Stimulated activated CD4-positive, alpha-beta T cell treated with anti-CD3 and anti-CD28 coated beads, Interleukin-2, amount 100 ng/mL, for 4 hours (primary cell): ENCODE measurements at regions not wholly inside any gene's neighbourhood (a gene's known extent, or its start where the extent isn't known, plus 50 kb on each side); places are given as distances from the start of the nearest gene placed in this dataset.

Experiments used
- DNase-seq: peaks from one replicate; pipeline ENCODE4 v3.0.0-alpha.2; 2020; ENCODE audit warnings: low read depth

- no peak for DNase-seq
These were observed 139.8 kb upstream of the GSE1 start for GRCh38 chr16:85473323-85473722.

GRCh38 chr16:85473909-85474620, 139.1 kb upstream of the GSE1 start:
- DNase-seq, result no peak

DNA sequence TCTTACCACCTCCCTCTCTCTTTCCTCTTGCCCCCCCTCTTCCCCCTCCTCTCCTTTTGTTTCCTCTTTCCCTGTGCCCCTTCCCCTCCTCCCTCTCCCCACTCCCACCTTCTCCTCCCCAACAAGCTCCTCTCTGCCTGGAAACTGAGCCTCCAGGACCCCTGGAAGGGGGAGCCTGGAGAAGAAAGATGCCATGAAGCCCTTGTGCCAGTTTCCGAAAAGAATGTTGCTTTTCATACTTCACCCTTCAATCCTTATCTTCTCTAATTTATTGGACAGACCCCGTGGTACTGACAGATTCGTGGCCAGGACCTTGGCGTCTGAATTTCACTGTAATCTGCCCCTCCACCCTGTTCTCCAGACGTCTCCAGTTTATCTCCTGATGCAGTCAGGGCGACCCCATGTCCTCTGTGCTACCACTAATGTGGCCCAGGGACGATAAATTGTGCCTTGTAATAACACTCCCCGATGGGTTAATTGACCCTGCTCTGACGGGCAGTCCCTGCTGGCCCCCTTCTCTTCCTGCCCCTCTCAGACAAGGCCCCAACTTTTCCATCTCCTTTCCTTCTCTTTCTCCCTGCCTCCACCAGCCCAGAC, 138.4 kb upstream of the GSE1 start:
- DNase-seq, result no peak

DNA sequence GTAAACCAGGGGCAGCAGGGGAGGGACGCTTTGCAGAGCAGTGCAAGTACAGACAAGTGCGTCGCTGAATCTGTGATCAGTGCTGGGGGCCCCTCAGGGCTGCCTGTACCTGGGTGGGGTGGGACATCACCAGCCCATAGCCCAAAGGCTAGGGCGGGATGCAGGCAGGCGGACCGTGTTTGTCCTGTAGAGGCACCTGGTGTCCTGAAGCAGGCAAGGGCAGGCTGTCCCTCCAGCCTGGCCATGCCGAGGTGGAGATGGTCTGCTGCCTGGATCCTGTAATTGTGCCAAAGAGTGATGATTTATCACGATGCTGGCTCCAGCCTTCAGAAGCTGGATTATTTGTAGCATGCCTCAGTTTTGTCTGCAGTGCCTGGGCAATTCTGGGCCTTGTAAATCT, 137.9 kb upstream of the GSE1 start:
- DNase-seq, result no peak

DNA sequence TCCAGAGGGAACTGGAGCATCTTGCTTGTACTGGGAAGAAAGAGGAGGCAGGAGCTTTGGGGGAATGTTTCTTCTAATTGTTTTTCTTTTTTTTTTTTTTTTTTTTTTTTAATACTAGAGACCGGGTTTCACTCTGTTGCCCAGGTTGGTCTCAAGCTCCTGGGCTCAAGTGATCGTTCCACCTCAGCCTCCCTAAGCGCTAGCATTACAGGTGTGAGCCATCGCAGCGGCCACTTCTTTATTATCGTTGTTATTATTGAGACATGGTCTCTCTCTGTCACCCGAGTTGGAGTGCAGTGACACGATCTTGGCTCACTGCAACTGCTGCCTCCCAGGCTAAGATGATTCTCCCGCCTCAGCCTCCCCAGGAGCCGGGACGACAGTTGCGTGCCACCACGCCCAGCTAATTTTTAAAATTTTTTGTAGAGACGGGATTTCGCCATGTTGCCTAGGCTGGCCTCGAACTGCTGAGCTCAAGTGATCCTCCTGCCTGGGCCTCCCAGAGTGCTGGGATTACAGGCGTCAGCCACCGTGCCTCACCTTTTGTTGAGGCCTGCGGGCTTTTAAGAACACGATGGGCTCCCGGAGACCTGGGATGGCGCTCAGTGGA, 137.3 kb upstream of the GSE1 start:
- DNase-seq, result no peak

DNA sequence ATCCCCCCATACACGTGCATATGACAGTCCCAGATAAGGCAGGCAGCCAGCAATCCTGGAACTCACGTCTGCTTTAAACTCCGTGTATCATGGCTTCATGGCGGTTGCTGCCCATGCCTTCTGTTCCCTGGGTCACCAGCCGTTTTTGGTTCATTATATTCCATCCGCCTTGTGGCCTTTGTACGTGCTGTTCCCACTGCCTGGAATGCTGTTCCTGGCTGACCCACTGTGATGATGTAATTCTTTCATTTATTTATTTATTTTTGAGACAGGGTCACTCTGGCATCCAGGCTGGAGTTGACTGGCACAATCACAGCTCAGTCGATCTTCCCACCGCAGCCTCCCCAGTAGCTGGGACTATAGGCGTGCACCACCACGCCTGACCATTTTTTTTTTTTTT, 136.7 kb upstream of the GSE1 start:
- DNase-seq, result no peak

GRCh38 chr16:85477801-85478363, 135.2 kb upstream of the GSE1 start:
- DNase-seq, result no peak

GRCh38 chr16:85479972-85480726, 133.0 kb upstream of the GSE1 start:
- no peak for DNase-seq

- DNase-seq, result no peak
These were observed 132.4 kb upstream of the GSE1 start for GRCh38 chr16:85480727-85481101.

GRCh38 chr16:85481206-85481605, 131.9 kb upstream of the GSE1 start:
- DNase-seq, result no peak

GRCh38 chr16:85481738-85482137, 131.4 kb upstream of the GSE1 start:
- no peak for DNase-seq

DNA sequence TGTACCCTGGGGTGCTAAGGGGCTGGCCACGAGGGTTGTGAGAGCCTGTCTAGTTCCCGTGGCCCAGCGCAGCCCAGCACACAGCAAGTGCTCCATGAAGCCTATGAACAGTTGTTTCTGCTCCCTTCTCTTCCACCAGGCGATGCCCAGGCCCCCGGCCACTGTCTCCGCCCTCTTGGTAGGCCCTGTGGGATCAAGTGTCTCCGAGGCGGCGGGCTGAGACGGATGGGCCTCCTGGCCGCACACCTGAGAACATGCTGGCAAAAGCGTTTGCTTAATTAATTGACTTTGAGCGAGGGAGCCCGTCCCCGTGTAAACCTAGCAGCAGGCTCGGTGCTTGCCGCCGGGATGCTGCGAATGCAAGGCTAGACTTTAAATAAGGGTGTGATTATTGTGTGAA, 129.7 kb upstream of the GSE1 start:
- DNase-seq, result no peak

GRCh38 chr16:85484347-85485300, 128.5 kb upstream of the GSE1 start:
- no peak for DNase-seq

GRCh38 chr16:85485379-85485778, 127.7 kb upstream of the GSE1 start:
- DNase-seq, result no peak

DNA sequence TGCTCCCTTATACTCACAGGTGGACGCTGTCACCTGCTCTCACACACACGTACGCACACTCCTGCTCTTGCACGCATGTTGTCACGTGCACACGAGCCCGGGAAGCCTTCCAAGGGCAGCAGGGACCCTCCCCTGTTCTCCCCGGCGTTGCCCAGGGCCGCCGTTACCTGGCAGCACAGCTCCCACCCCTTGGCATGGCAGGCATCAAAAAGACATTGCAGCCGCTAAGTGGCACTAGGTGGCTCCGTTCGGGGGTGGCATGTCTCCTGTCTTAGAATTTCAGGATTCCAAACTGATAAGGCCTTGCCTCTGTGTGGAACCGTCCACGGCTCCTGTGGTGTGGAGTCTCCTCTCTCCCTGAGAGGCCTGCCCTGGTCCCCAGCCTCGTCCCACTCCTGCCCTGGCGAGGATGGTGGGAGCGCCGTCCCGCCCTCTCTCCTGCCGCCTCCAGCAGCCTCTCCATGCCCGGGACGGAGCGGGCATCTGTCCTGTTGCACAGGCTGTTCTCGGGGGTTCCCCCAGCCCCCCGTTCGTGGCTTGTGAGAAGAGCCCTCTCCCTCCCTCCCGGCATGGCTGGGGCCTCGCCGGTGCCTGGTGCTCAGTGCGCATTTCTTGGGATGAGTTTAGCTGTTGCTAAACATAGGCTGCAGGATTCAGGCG, 126.7 kb upstream of the GSE1 start:
- no peak for DNase-seq

GRCh38 chr16:85488414-85488813, 124.7 kb upstream of the GSE1 start:
- no peak for DNase-seq

GRCh38 chr16:85490407-85491057, 122.6 kb upstream of the GSE1 start:
- no peak for DNase-seq

DNA sequence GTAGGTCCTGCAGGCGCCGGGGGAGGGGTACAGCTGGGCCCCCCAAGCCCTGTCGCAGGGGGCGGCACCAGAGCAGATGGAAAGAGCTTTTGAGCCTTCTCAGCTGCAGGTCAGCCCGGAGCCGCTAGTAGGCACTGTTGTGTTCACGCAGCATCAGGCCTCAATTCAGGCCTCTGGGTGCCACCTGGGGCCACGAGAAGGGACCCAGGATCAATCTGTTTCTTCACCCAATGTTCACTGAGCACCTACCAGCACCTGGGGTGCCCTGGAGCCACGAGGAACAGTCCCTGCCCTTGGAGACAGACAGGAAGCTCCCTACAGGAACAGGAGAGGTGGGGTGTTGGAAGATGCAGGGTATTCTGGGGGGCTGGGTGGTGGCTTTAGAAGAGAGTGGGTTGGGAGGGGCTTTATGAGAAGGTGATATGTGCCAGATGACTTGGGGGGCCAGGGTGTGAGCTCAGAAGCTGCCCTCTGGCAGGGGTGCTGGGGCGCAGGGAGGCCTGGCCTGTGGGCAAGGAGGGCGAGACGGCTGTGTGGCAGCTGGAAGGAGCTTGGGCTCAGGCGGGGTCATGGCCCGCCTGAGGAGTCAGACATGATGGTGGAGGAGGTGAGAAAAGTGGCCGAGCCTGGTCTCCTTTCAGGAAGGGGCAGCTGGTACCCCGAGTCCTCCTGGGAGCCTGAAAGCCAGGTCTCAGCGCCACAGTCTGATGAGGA, 121.9 kb upstream of the GSE1 start:
- DNase-seq, result no peak

DNA sequence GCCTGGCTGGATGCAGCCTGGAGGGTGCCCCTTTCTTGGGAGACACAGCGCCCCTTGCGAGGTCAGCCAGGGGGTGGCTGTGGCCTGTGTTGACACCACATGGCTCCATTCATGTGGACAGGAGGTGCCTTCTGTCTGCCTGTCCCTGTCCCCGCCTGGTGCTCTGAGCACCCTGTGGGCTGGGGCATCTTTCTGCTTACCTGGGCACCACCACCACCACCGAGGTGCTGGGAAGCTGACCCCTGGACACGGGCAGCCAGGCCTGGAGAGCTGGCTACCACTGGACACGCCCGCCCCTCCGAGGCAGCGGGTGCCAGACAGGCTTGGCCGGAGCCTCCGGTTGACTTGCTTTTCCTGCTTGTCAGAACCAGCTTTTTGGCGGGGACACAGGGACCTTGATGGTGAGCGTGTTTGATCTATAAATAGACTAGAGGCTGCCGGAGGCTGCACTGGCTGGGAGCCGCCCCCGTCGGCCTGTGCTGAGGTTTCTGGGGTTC, 121.3 kb upstream of the GSE1 start:
- no peak for DNase-seq
